HG03521 (cell line): ENCODE measurements at regions not wholly inside any gene's neighbourhood (a gene's known extent, or its start where the extent isn't known, plus 50 kb on each side); places are given as distances from the start of the nearest gene placed in this dataset.

ENCODE experiments used
- ATAC-seq: cut with Tn5 transposase; IDR thresholded peaks from one replicate; pipeline ENCODE4 v1.9.1; 2021; ENCODE audit warnings: mild to moderate bottlenecking, moderate library complexity; ENCODE audit not compliant: unreplicated experiment

- ATAC-seq: no peak
These were observed 169.8 kb upstream of the CHORDC1 start for GRCh38 chr11:90392692-90393091.

GRCh38 chr11:90391756-90392155 lies 168.9 kb upstream of the CHORDC1 start:
- ATAC-seq: no peak

GRCh38 chr11:90380206-90380605 lies 157.4 kb upstream of the CHORDC1 start:
- no peak for ATAC-seq

GRCh38 chr11:90373971-90374370 lies 151.1 kb upstream of the CHORDC1 start:
- no peak for ATAC-seq

- no peak for ATAC-seq
These were observed 141.7 kb upstream of the CHORDC1 start for GRCh38 chr11:90364527-90364926.

GRCh38 chr11:90363739-90364138 lies 140.9 kb upstream of the CHORDC1 start:
- ATAC-seq: no peak

- no peak for ATAC-seq
These were observed 132.4 kb upstream of the CHORDC1 start for GRCh38 chr11:90355200-90355599.

GRCh38 chr11:90349731-90350130 lies 126.9 kb upstream of the CHORDC1 start:
- ATAC-seq: no peak

GRCh38 chr11:90344546-90344945 lies 121.7 kb upstream of the CHORDC1 start:
- no peak for ATAC-seq

- ATAC-seq: no peak
These were observed 120.8 kb upstream of the CHORDC1 start for GRCh38 chr11:90343673-90344072.

- ATAC-seq: no peak
These were observed 119.1 kb upstream of the CHORDC1 start for GRCh38 chr11:90341986-90342385.

- no peak for ATAC-seq
These were observed 109.6 kb upstream of the CHORDC1 start for GRCh38 chr11:90332415-90332814.

- no peak for ATAC-seq
These were observed 107.8 kb upstream of the CHORDC1 start for GRCh38 chr11:90330632-90331031.

GRCh38 chr11:90329043-90329442 lies 106.2 kb upstream of the CHORDC1 start:
- no peak for ATAC-seq

GRCh38 chr11:90326647-90327046 lies 103.8 kb upstream of the CHORDC1 start:
- no peak for ATAC-seq

- ATAC-seq: no peak
These were observed 100.4 kb upstream of the CHORDC1 start for GRCh38 chr11:90323289-90323688.

GRCh38 chr11:90321018-90321417 lies 98.2 kb upstream of the CHORDC1 start:
- no peak for ATAC-seq

GRCh38 chr11:90318651-90319050 lies 95.8 kb upstream of the CHORDC1 start:
- ATAC-seq: no peak

GRCh38 chr11:90310210-90310609 lies 87.4 kb upstream of the CHORDC1 start:
- ATAC-seq: no peak

GRCh38 chr11:90309693-90310092 lies 86.8 kb upstream of the CHORDC1 start:
- ATAC-seq: no peak

- ATAC-seq: no peak
These were observed 71.7 kb upstream of the CHORDC1 start for GRCh38 chr11:90294526-90294925.

- ATAC-seq: no peak
These were observed 71.2 kb upstream of the CHORDC1 start for GRCh38 chr11:90294091-90294490.

GRCh38 chr11:90288212-90288821 lies 65.5 kb upstream of the CHORDC1 start:
- ATAC-seq: no peak
